ENCODE measurements at regions not wholly inside any gene's neighbourhood (a gene's known extent, or its start where the extent isn't known, plus 50 kb on each side); places are given as distances from the start of the nearest gene placed in this dataset.

GRCh38 chr3:159418571-159419526 lies 569.8 kb upstream of the IL12A start:
- ChIA-PET POLR2A (no interaction called here), CTCF (no interaction called here)
- H3K4me3 ChIP-seq (ENCODE audit: low read depth, low read length): no peak overlapping the region
- no peak for TF ChIP-seq CTCF (IDR thresholded peaks at IDR 0.05; ENCODE audit: insufficient read depth, low read length, missing control alignments)
- DNase-seq (ENCODE audit: low read depth, low spot score): no peak

GRCh38 chr3:159429702-159430101 lies 558.9 kb upstream of the IL12A start:
- ChIA-PET POLR2A (interaction anchor here (0.7 kb wide), 1 partner anchor 8 kb away, joined by 3 read pairs; no protein-coding TSS in a partner anchor), CTCF (no interaction called here)
- TF ChIP-seq CTCF (IDR thresholded peaks at IDR 0.05; ENCODE audit: insufficient read depth, low read length, missing control alignments): no peak
- no peak overlapping the region for H3K4me3 ChIP-seq (ENCODE audit: low read depth, low read length)
- DNase-seq (ENCODE audit: low read depth, low spot score): no peak

GRCh38 chr3:159432682-159433340 lies 555.8 kb upstream of the IL12A start:
- H3K4me3 ChIP-seq (ENCODE audit: low read depth, low read length): no peak overlapping the region
- ChIA-PET POLR2A (interaction anchor here (0.7 kb wide), 1 partner anchor 26 kb away, joined by 3 read pairs; no protein-coding TSS in a partner anchor), CTCF (interaction anchor here (0.6 kb wide), 1 partner anchor 57 kb away, joined by 3 read pairs; no protein-coding TSS in a partner anchor)
- TF ChIP-seq CTCF (IDR thresholded peaks at IDR 0.05; ENCODE audit: insufficient read depth, low read length, missing control alignments): no peak
- no peak for DNase-seq (ENCODE audit: low read depth, low spot score)

GRCh38 chr3:159439346-159439745 lies 549.3 kb upstream of the IL12A start:
- TF ChIP-seq CTCF (IDR thresholded peaks at IDR 0.05; ENCODE audit: insufficient read depth, low read length, missing control alignments): no peak
- ChIA-PET CTCF (no interaction called here), POLR2A (no interaction called here)
- no peak overlapping the region for H3K4me3 ChIP-seq (ENCODE audit: low read depth, low read length)
- no peak for DNase-seq (ENCODE audit: low read depth, low spot score)

- DNase-seq (ENCODE audit: low read depth, low spot score): no peak
- H3K4me3 ChIP-seq (ENCODE audit: low read depth, low read length): no peak overlapping the region
- CTCF ChIA-PET: no interaction called here
- no peak for TF ChIP-seq CTCF (IDR thresholded peaks at IDR 0.05; ENCODE audit: insufficient read depth, low read length, missing control alignments)
- POLR2A ChIA-PET: no interaction called here
These were observed 547.4 kb upstream of the IL12A start for GRCh38 chr3:159441279-159441678.

- no peak for TF ChIP-seq CTCF (IDR thresholded peaks at IDR 0.05; ENCODE audit: insufficient read depth, low read length, missing control alignments)
- no peak overlapping the region for H3K4me3 ChIP-seq (ENCODE audit: low read depth, low read length)
- POLR2A ChIA-PET: no interaction called here
- no peak for DNase-seq (ENCODE audit: low read depth, low spot score)
- CTCF ChIA-PET: no interaction called here
These were observed 545.4 kb upstream of the IL12A start for GRCh38 chr3:159443266-159443665.

All from AG04449 (cell line).